Hepatocyte (in vitro differentiated cells): ENCODE measurements at regions not wholly inside any gene's neighbourhood (a gene's known extent, or its start where the extent isn't known, plus 50 kb on each side); places are given as distances from the start of the nearest gene placed in this dataset.

Source experiments
- DNase-seq: peaks from one replicate; pipeline ENCODE4 v3.0.0-alpha.2; 2016; ENCODE audit warnings: low spot score
- H2AFZ ChIP-seq: fragments of 200-600 bp; sonication (generic); 2 replicates; pipeline ENCODE4 v1.6.0; 2016; ENCODE audit warnings: antibody characterized with exemption, mild to moderate bottlenecking
- H3K27ac ChIP-seq: fragments of 200-600 bp; sonication (generic); 2 replicates; pipeline ENCODE4 v1.5.1; 2016; ENCODE audit warnings: mild to moderate bottlenecking
- H3K27me3 ChIP-seq: fragments of 200-600 bp; sonication (generic); 2 replicates; pipeline ENCODE4 v1.6.1; 2016
- H3K36me3 ChIP-seq: fragments of 200-600 bp; sonication (generic); replicated peaks from 2 replicates; pipeline ENCODE4 v1.5.1; 2016; ENCODE audit warnings: low read depth; ENCODE audit not compliant: insufficient read depth
- H3K4me1 ChIP-seq: fragments of 200-600 bp; sonication (generic); 2 replicates; pipeline ENCODE4 v1.5.1; 2016; ENCODE audit warnings: mild to moderate bottlenecking, moderate library complexity; ENCODE audit not compliant: insufficient read depth
- H3K4me2 ChIP-seq: fragments of 200-600 bp; sonication (generic); 2 replicates; pipeline ENCODE4 v1.6.0; 2016
- H3K4me3 ChIP-seq: fragments of 200-600 bp; sonication (generic); 2 replicates; pipeline ENCODE4 v1.5.1; 2016; ENCODE audit warnings: mild to moderate bottlenecking
- H3K79me2 ChIP-seq: fragments of 200-600 bp; sonication (generic); 2 replicates; pipeline ENCODE4 v1.6.0; 2017; ENCODE audit warnings: mild to moderate bottlenecking
- H3K9me2 ChIP-seq: fragments of 200-600 bp; sonication (generic); replicated peaks from 2 replicates; pipeline ENCODE4 v1.6.0; 2017; ENCODE audit warnings: mild to moderate bottlenecking; ENCODE audit not compliant: insufficient read depth
- H3K9me3 ChIP-seq: fragments of 200-600 bp; sonication (generic); 2 replicates; pipeline ENCODE4 v1.5.1; 2016; ENCODE audit warnings: low read depth, mild to moderate bottlenecking
- H4K20me1 ChIP-seq: fragments of 200-600 bp; sonication (generic); 2 replicates; pipeline ENCODE4 v1.6.0; 2016; ENCODE audit warnings: mild to moderate bottlenecking; ENCODE audit not compliant: insufficient read depth, poor library complexity, severe bottlenecking
- EZH2 ChIP-seq: fragments of 200-600 bp; sonication (generic); IDR thresholded peaks from 2 replicates; pipeline ENCODE4 v1.6.1; 2016; ENCODE audit warnings: antibody characterized with exemption, mild to moderate bottlenecking, borderline replicate concordance
- EZH2phosphoT487 ChIP-seq: fragments of 200-600 bp; sonication (generic); IDR thresholded peaks from one replicate; pipeline ENCODE4 v1.6.1; 2018; ENCODE audit warnings: antibody characterized with exemption, mild to moderate bottlenecking, low read depth, moderate library complexity; ENCODE audit not compliant: unreplicated experiment, severe bottlenecking
- WGBS: methylation state at CpG from one replicate; pipeline ENCODE4 v1.1.6; 2016; ENCODE audit warnings: low lambda C conversion rate; ENCODE audit errors: missing lambda C conversion rate; 5-methylcytosine and 5-hydroxymethylcytosine counted together
- TF ChIP-seq, protein P1 (sequence below): fragments of 200-600 bp; sonication (generic); IDR thresholded peaks from 2 replicates; pipeline ENCODE4 v1.5.1; 2016; ENCODE audit warnings: antibody characterized with exemption, mild to moderate bottlenecking; ENCODE audit not compliant: poor library complexity

DNA sequence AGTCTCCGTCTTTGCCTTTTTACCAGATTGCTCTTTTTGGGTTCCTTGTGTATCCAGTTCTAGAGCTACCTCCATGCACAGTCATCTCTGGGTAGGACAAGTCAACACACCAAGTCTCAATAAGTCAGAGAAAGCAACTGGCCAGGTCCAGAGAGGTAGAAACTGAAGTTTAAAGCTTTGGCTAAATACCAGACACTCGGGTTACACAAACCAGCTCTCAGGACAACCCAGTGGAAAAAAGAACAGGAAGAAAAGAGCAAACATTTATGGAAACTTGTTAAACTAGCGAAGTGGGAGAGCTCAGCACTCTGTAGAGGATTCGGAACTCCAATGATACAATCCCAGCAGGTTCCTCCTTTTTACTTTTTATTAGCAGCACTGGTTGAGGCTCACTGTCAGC is 291.0 kb upstream of the CPEB2 start:
- TF ChIP-seq EZH2 = no peak
- TF ChIP-seq, protein P1, sequence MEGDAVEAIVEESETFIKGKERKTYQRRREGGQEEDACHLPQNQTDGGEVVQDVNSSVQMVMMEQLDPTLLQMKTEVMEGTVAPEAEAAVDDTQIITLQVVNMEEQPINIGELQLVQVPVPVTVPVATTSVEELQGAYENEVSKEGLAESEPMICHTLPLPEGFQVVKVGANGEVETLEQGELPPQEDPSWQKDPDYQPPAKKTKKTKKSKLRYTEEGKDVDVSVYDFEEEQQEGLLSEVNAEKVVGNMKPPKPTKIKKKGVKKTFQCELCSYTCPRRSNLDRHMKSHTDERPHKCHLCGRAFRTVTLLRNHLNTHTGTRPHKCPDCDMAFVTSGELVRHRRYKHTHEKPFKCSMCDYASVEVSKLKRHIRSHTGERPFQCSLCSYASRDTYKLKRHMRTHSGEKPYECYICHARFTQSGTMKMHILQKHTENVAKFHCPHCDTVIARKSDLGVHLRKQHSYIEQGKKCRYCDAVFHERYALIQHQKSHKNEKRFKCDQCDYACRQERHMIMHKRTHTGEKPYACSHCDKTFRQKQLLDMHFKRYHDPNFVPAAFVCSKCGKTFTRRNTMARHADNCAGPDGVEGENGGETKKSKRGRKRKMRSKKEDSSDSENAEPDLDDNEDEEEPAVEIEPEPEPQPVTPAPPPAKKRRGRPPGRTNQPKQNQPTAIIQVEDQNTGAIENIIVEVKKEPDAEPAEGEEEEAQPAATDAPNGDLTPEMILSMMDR = no peak
- no peak for TF ChIP-seq EZH2phosphoT487
- 55% methylated on average over 4 of the region's 4 CpGs for WGBS
- no peaks in the 10 kb centered on the region for H3K4me1 ChIP-seq
- no peaks in the 10 kb centered on the region for H3K9me3 ChIP-seq
- no peak for DNase-seq
- H3K79me2 ChIP-seq = no peaks in the 10 kb centered on the region
- H4K20me1 ChIP-seq = no peaks in the 10 kb centered on the region
- no peak overlapping the region for H3K4me2 ChIP-seq
- H3K4me3 ChIP-seq = no peak overlapping the region
- no peaks in the 10 kb centered on the region for H3K27me3 ChIP-seq
- no peaks in the 10 kb centered on the region for H3K36me3 ChIP-seq
- H3K27ac ChIP-seq = no peak overlapping the region
- no peak overlapping the region for H2AFZ ChIP-seq
- H3K9me2 ChIP-seq = no peaks in the 10 kb centered on the region

DNA sequence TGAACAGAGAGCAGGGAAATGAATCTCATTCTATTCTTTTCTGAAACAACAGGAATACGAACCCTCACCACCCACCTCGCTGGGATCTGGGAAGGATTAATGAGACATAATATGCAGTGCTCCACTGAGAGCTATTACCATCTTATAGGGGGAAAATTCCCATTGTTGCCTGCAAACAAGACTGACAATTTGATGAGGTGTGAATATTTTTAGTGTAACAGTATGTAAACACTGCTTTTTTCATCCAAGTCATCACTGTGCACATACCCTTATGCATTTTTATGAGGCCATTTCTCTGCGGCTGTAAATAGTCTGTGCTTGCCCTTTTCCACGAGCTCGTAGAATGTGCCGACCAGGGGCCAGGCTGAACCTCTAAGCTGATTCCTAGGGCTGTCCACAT is 285.6 kb upstream of the CPEB2 start:
- TF ChIP-seq EZH2 (no peak), EZH2phosphoT487 (peak; percentile 92)
- TF ChIP-seq, protein P1 = no peak
- H3K27me3 ChIP-seq = no peaks in the 10 kb centered on the region
- no peaks in the 10 kb centered on the region for H3K36me3 ChIP-seq
- no peak overlapping the region for H3K4me3 ChIP-seq
- peak overlapping the region; percentile 35 for H3K27ac ChIP-seq
- peak; percentile 28 for DNase-seq
- no peaks in the 10 kb centered on the region for H3K9me2 ChIP-seq
- no peak overlapping the region for H3K4me2 ChIP-seq
- H3K79me2 ChIP-seq = no peaks in the 10 kb centered on the region
- no peaks in the 10 kb centered on the region for H3K4me1 ChIP-seq
- H4K20me1 ChIP-seq = no peaks in the 10 kb centered on the region
- no peaks in the 10 kb centered on the region for H3K9me3 ChIP-seq
- 55% methylated on average over 6 of the region's 6 CpGs for WGBS
- H2AFZ ChIP-seq = no peak overlapping the region

DNA sequence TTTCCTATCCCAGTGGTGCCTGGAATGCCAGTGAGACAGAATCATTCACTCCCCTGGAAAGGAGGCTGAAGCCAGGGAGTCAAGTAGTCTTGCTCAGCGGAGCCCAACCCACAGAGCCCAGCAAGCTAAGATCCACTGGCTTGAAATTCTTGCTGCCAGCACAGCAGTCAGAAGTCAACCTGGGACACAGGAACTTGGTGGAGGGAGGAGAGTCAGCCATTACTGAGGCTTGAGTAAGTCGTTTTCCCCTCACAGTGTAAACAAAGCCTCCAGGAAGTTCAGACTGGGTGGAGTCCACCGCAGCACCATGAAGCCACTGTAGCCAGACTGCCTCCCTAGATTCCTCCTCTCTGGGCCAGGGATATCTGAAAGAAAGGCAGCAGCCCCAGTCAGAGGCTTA is 283.2 kb upstream of the CPEB2 start:
- 48% methylated on average over 3 of the region's 3 CpGs for WGBS
- no peaks in the 10 kb centered on the region for H4K20me1 ChIP-seq
- no peak overlapping the region for H2AFZ ChIP-seq

More for the DNA sequence above, 283.2 kb upstream of the CPEB2 start:
- peak; percentile 36 for DNase-seq
- H3K79me2 ChIP-seq = no peaks in the 10 kb centered on the region
- H3K36me3 ChIP-seq = no peaks in the 10 kb centered on the region
- H3K9me2 ChIP-seq = no peaks in the 10 kb centered on the region
- TF ChIP-seq EZH2 (no peak), EZH2phosphoT487 (no peak)
- TF ChIP-seq, protein P1 = no peak
- H3K27me3 ChIP-seq = no peaks in the 10 kb centered on the region
- no peaks in the 10 kb centered on the region for H3K4me1 ChIP-seq
- H3K4me3 ChIP-seq = no peak overlapping the region
- no peaks in the 10 kb centered on the region for H3K9me3 ChIP-seq
- no peak overlapping the region for H3K4me2 ChIP-seq
- no peak overlapping the region for H3K27ac ChIP-seq
